ENCODE measurements at regions not wholly inside any gene's neighbourhood (a gene's known extent, or its start where the extent isn't known, plus 50 kb on each side); places are given as distances from the start of the nearest gene placed in this dataset.

GRCh38 chr12:69149270-69149669 lies 90.1 kb upstream of the CPSF6 start:
- TF ChIP-seq CTCF (IDR thresholded peaks at IDR 0.05), result no peak
- 42 to 47% methylated on average over 2 of the region's 2 CpGs for WGBS, 2 donors

DNA sequence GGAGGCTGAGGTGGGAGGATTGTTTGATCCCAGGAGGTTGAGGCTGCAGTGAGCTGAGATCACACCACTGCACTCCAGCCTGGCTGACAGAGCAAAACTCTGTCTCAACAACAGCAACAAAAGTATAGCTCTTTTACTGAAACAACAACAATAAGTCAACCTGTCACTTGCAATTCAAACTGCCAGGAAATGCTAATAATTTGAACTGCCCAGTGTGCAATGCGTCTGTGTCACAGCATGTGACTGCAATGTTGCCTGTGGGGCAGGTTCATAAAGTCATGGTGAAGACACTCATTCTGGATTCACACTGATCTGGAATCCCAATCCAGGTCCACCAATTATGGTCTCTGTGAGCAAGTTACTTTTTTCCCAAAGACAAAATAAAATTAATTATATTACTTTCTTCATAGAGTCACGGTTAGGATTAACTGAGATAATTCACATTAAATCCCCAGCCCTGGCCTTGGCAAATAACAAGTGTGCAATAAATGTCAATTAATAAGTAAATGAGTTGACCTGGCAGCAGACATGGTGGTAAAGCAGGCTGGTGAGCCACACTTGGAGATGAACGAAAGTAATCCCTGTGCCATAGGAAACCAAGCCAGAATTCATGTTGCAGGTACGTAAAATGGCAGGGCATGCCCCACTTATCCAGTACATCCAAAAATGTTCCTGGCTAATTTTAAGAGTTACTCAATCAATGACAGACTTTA lies 89.1 kb upstream of the CPSF6 start:
- no peaks in the 10 kb centered on the region for H3K36me3 ChIP-seq
- TF ChIP-seq POLR2AphosphoS5 (IDR thresholded peaks at IDR 0.05) (no peak), EP300 (IDR thresholded peaks at IDR 0.05) (no peak), CTCF (IDR thresholded peaks at IDR 0.05) (no peak), POLR2A (IDR thresholded peaks at IDR 0.05) (no peak)
- no peaks in the 10 kb centered on the region for H3K27me3 ChIP-seq
- no peak for ATAC-seq (ENCODE audit: low FRiP score in 2 of 2)
- DNase-seq, result no peak
- no peaks in the 10 kb centered on the region for H3K9me3 ChIP-seq
- 67 to 76% methylated on average over 4 of the region's 4 CpGs for WGBS, 2 donors
- peaks cover 0 to 29% (median 14%) of the 10 kb centered on the region in 4 donors for H3K4me1 ChIP-seq
- H3K27ac ChIP-seq, result no peak overlapping the region
- no peak overlapping the region for H3K4me3 ChIP-seq

More at GRCh38 chr12:69149270-69149669, 90.1 kb upstream of the CPSF6 start:
- Histone ChIP-seq H3K4me3 (no peak overlapping the region), H3K9me3 (no peaks in the 10 kb centered on the region), H3K27me3 (no peaks in the 10 kb centered on the region), H3K4me1 (peaks cover 0 to 19% (median 7%) of the 10 kb centered on the region in 4 donors), H3K36me3 (no peaks in the 10 kb centered on the region), H3K27ac (no peak overlapping the region)
- no peak for DNase-seq
- ATAC-seq (ENCODE audit: low FRiP score in 2 of 2), result no peak

GRCh38 chr12:69150796-69151127 lies 88.6 kb upstream of the CPSF6 start:
- no peak overlapping the region for H3K4me3 ChIP-seq
- ATAC-seq (ENCODE audit: low FRiP score in 2 of 2) (no peak), DNase-seq (no peak)
- H3K27me3 ChIP-seq, result no peaks in the 10 kb centered on the region
- peaks cover 0 to 29% (median 14%) of the 10 kb centered on the region in 4 donors for H3K4me1 ChIP-seq
- H3K9me3 ChIP-seq, result no peaks in the 10 kb centered on the region
- WGBS, 2 donors, result 42 to 55% methylated on average over 2 of the region's 2 CpGs
- TF ChIP-seq POLR2A (IDR thresholded peaks at IDR 0.05) (no peak), EP300 (IDR thresholded peaks at IDR 0.05) (no peak), POLR2AphosphoS5 (IDR thresholded peaks at IDR 0.05) (no peak), CTCF (IDR thresholded peaks at IDR 0.05) (no peak)
- peak overlapping the region in 2 of 4 donors; percentile 37 to 52 for H3K27ac ChIP-seq
- H3K36me3 ChIP-seq, result no peaks in the 10 kb centered on the region

DNA sequence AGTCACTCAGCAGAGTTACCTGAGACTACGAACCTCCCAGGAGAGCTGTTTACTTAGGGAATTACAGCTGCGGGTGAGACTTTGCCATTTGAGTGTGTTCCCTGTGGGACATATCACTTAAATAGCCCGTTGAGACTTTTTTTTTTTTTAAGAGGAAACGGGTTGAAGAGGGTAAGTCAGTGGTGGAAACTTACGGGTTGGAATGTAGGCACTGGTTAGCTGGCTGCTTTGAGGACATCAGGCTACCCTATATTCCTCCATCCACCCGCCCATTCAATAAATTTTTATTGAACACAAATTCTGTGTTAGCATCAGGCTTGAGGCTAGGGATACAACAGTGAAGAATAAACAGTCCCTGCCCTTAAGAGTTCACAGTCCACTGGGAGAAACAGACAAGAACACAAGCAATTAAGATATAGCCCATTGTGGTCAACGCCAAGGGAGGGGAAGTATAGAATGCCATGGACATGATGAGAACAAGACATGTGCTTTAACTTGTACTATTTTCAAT lies 88.1 kb upstream of the CPSF6 start:
- whole genome bisulfite sequencing, 2 donors, result 51 to 56% methylated on average over 7 of the region's 7 CpGs
- Histone ChIP-seq H3K4me1 (peaks cover 0 to 29% (median 14%) of the 10 kb centered on the region in 4 donors), H3K27me3 (no peaks in the 10 kb centered on the region), H3K4me3 (no peak overlapping the region), H3K27ac (peak overlapping the region in 2 of 4 donors; percentile 37 to 52), H3K36me3 (no peaks in the 10 kb centered on the region), H3K9me3 (no peaks in the 10 kb centered on the region)
- ATAC-seq (ENCODE audit: low FRiP score in 2 of 2), result no peak
- TF ChIP-seq CTCF (IDR thresholded peaks at IDR 0.05) (no peak), POLR2A (IDR thresholded peaks at IDR 0.05) (no peak), POLR2AphosphoS5 (IDR thresholded peaks at IDR 0.05) (no peak), EP300 (IDR thresholded peaks at IDR 0.05) (no peak)
- DNase-seq, result no peak
